ENCODE measurements at regions not wholly inside any gene's neighbourhood (a gene's known extent, or its start where the extent isn't known, plus 50 kb on each side); places are given as distances from the start of the nearest gene placed in this dataset.

- TF ChIP-seq USF1 (IDR thresholded peaks at IDR 0.05): no peak
- no peak for TF ChIP-seq MAX (IDR thresholded peaks at IDR 0.05)
- TF ChIP-seq TCF12 (IDR thresholded peaks at IDR 0.05; ENCODE audit: low read depth): no peak
- no peak for TF ChIP-seq TAF1 (IDR thresholded peaks at IDR 0.05; ENCODE audit: low read depth)
These were observed 123.1 kb upstream of the STK17B start for GRCh38 chr2:196294516-196294909.
